H1 (cell line): ENCODE measurements at regions not wholly inside any gene's neighbourhood (a gene's known extent, or its start where the extent isn't known, plus 50 kb on each side); places are given as distances from the start of the nearest gene placed in this dataset.

Experiments
- CTCF ChIA-PET: fragments of 300-600 bp; sonication (Branson Sonifier 250); formaldehyde crosslinking; loops from one replicate; lab custom pipeline; 2021; ENCODE audit not compliant: partially characterized antibody; lab: Charles Lee
- POLR2A ChIA-PET: fragments of 300-600 bp; sonication (Branson Sonifier 250); formaldehyde crosslinking; loops from one replicate; lab custom pipeline; 2021; ENCODE audit warnings: inconsistent platforms; ENCODE audit not compliant: partially characterized antibody; lab: Charles Lee
- DNase-seq, 2 experiments: peaks; one replicate each; pipeline versions ENCODE4 v3.0.0 to v3.0.0-alpha.2; 2010 to 2022; ENCODE audit warnings: low spot score in 2 of 2, low read depth in 1 of 2, mixed read lengths in 1 of 2
- FAIRE-seq: peaks from 2 replicates; lab custom pipeline; 2011; peaks lifted over from hg19 to GRCh38; lab: Jason Lieb, UNC
- H2AFZ ChIP-seq: 2 replicates; pipeline ENCODE4 v1.8.1; 2012; ENCODE audit warnings: low read length, inconsistent platforms
- H2AK5ac ChIP-seq: 2 replicates; pipeline ENCODE4 v1.6.1; 2013; ENCODE audit warnings: low read depth, low read length
- H2BK120ac ChIP-seq: replicated peaks from 2 replicates; pipeline ENCODE3; 2013; ENCODE audit warnings: low read depth, low read length, inconsistent platforms
- H2BK12ac ChIP-seq: 2 replicates; pipeline ENCODE4 v1.6.1; 2013; ENCODE audit warnings: low read depth, low read length
- H2BK15ac ChIP-seq: 2 replicates; pipeline ENCODE4 v1.6.1; 2013; ENCODE audit warnings: low read length
- H2BK20ac ChIP-seq: 2 replicates; pipeline ENCODE4 v1.6.1; 2013; ENCODE audit warnings: low read length
- H2BK5ac ChIP-seq: 2 replicates; pipeline ENCODE4 v1.6.1; 2013; ENCODE audit warnings: low read depth, low read length
- H3K14ac ChIP-seq: 2 replicates; pipeline ENCODE4 v1.6.1; 2013; ENCODE audit warnings: inconsistent platforms; ENCODE audit not compliant: insufficient read length
- H3K18ac ChIP-seq: 2 replicates; pipeline ENCODE4 v1.6.1; 2013; ENCODE audit warnings: low read length; ENCODE audit errors: extremely low read depth
- H3K23ac ChIP-seq: 2 replicates; pipeline ENCODE4 v1.6.1; 2013; ENCODE audit warnings: inconsistent platforms; ENCODE audit not compliant: insufficient read length
- H3K23me2 ChIP-seq: 2 replicates; pipeline ENCODE4 v1.6.1; 2013; ENCODE audit warnings: low read depth, low read length
- H3K27ac ChIP-seq: 2 replicates; pipeline ENCODE4 v1.6.1; 2011; ENCODE audit warnings: low read depth, low read length, inconsistent platforms
- H3K27me3 ChIP-seq, 4 experiments: replicated peaks in 1 of 4; 1 replicate in 1 of 4; 2 replicates in 3 of 4; pipeline versions ENCODE4 v1.6.1 to v1.8.1; 2011 to 2013; ENCODE audit warnings: low read length in 3 of 4, mild to moderate bottlenecking in 3 of 4, inconsistent platforms in 2 of 4, mixed read lengths in 2 of 4, moderate library complexity in 1 of 4; ENCODE audit not compliant: control insufficient read depth in 3 of 4, insufficient read depth in 3 of 4; ENCODE audit errors: extremely low read depth in 1 of 4
- H3K36me3 ChIP-seq, 4 experiments: 2 replicates each; pipeline versions ENCODE4 v1.6.1 to v1.8.1; 2011 to 2013; ENCODE audit warnings: mild to moderate bottlenecking in 4 of 4, low read length in 3 of 4, moderate library complexity in 2 of 4, control low read depth in 1 of 4, inconsistent platforms in 1 of 4; ENCODE audit not compliant: insufficient read depth in 4 of 4, control insufficient read depth in 2 of 4
- H3K4ac ChIP-seq: replicated peaks from 2 replicates; pipeline ENCODE3; 2013; ENCODE audit warnings: low read length, low read depth, mixed read lengths, inconsistent platforms; ENCODE audit not compliant: insufficient read length
- H3K4me1 ChIP-seq, 4 experiments: replicated peaks in 1 of 4; 1 replicate in 1 of 4; 2 replicates in 3 of 4; pipeline versions ENCODE4 v1.6.1 to v1.8.1; 2011 to 2013; ENCODE audit warnings: low read length in 3 of 4, inconsistent platforms in 2 of 4, mixed read lengths in 1 of 4; ENCODE audit not compliant: insufficient read depth in 4 of 4, control insufficient read depth in 3 of 4
- H3K4me2 ChIP-seq, 2 experiments: 2 replicates each; pipeline versions ENCODE4 v1.6.1 to v1.8.1; 2011 to 2013; ENCODE audit warnings: low read depth in 2 of 2, low read length in 2 of 2, control low read depth in 1 of 2, inconsistent platforms in 1 of 2, mild to moderate bottlenecking in 1 of 2; ENCODE audit not compliant: insufficient read depth in 1 of 2
- H3K4me3 ChIP-seq, 4 experiments: fragments of 200-600, 300-600 bp in 1 of 4; sonication (generic), shearing (Covaris generic), sonication (Bioruptor Twin) in 1 of 4; 2 replicates each; pipeline versions ENCODE4 v1.5.1 to v1.8.1; 2011 to 2016; ENCODE audit warnings: low read length in 4 of 4, low read depth in 3 of 4, control low read depth in 2 of 4, inconsistent platforms in 2 of 4, mild to moderate bottlenecking in 2 of 4, mixed read lengths in 1 of 4, moderate library complexity in 1 of 4; ENCODE audit not compliant: insufficient read depth in 2 of 4; ENCODE audit errors: extremely low read depth in 1 of 4
- H3K56ac ChIP-seq: replicated peaks from 2 replicates; pipeline ENCODE3; 2013; ENCODE audit warnings: low read depth, mild to moderate bottlenecking, mixed read lengths, low read length, inconsistent platforms; ENCODE audit not compliant: insufficient read length
- H3K79me1 ChIP-seq: 2 replicates; pipeline ENCODE4 v1.6.1; 2013; ENCODE audit warnings: low read depth, low read length, control low read depth
- H3K79me2 ChIP-seq, 2 experiments: 2 replicates each; pipeline versions ENCODE4 v1.6.1 to v1.8.1; 2012 to 2013; ENCODE audit warnings: low read length in 2 of 2, mild to moderate bottlenecking in 2 of 2, inconsistent platforms in 1 of 2; ENCODE audit not compliant: insufficient read depth in 2 of 2, control insufficient read depth in 1 of 2
- H3K9ac ChIP-seq, 4 experiments: replicated peaks in 1 of 4; 1 replicate in 1 of 4; 2 replicates in 3 of 4; pipeline versions ENCODE4 v1.6.1 to v1.8.1; 2011 to 2013; ENCODE audit warnings: low read depth in 3 of 4, low read length in 3 of 4, control low read depth in 2 of 4, mild to moderate bottlenecking in 2 of 4, moderate library complexity in 2 of 4, inconsistent platforms in 1 of 4; ENCODE audit errors: extremely low read depth in 1 of 4
- H3K9me3 ChIP-seq, 2 experiments: 2 replicates each; pipeline versions ENCODE4 v1.6.1 to v1.8.1; 2012 to 2013; ENCODE audit warnings: mild to moderate bottlenecking in 2 of 2, moderate library complexity in 2 of 2, control low read depth in 1 of 2, inconsistent platforms in 1 of 2, low read depth in 1 of 2, low read length in 1 of 2, mixed read lengths in 1 of 2; ENCODE audit not compliant: insufficient read depth in 2 of 2
- H4K20me1 ChIP-seq, 2 experiments: replicated peaks in 1 of 2; 2 replicates each; pipeline versions ENCODE3 to v1.8.1; 2011 to 2013; ENCODE audit warnings: inconsistent platforms in 2 of 2, low read length in 2 of 2, mild to moderate bottlenecking in 1 of 2; ENCODE audit not compliant: insufficient read depth in 2 of 2, control insufficient read depth in 1 of 2
- H4K5ac ChIP-seq: 2 replicates; pipeline ENCODE4 v1.6.1; 2013; ENCODE audit warnings: low read length, low read depth, mixed read lengths, inconsistent platforms; ENCODE audit not compliant: insufficient read length
- H4K8ac ChIP-seq: 2 replicates; pipeline ENCODE4 v1.8.0; 2013; ENCODE audit warnings: mild to moderate bottlenecking, moderate library complexity, low read length, inconsistent platforms; ENCODE audit not compliant: insufficient read depth; ENCODE audit errors: extremely low read depth
- H4K91ac ChIP-seq: replicated peaks from 2 replicates; pipeline ENCODE3; 2013; ENCODE audit warnings: low read length, mixed read lengths, inconsistent platforms; ENCODE audit not compliant: insufficient read length
- BRCA1 ChIP-seq: IDR thresholded peaks from 2 replicates; pipeline ENCODE4 v1.6.1; 2012; ENCODE audit warnings: low read depth, low read length, improper control_type of control experiment
- CBX5 ChIP-seq: fragments of 300-800, 300-1000 bp; sonication (generic); IDR thresholded peaks from 2 replicates; pipeline ENCODE4 v1.7.1; 2016; ENCODE audit warnings: antibody characterized with exemption, low read length, low read depth
- CEBPB ChIP-seq: IDR thresholded peaks from 2 replicates; pipeline ENCODE4 v1.6.1; 2012; ENCODE audit warnings: low read depth, low read length
- CHD1 ChIP-seq: IDR thresholded peaks from 2 replicates; pipeline ENCODE4 v1.6.1; 2012; ENCODE audit warnings: low read depth, low read length, improper control_type of control experiment
- CHD2 ChIP-seq: IDR thresholded peaks from 2 replicates; pipeline ENCODE4 v1.6.1; 2012; ENCODE audit warnings: low read length, improper control_type of control experiment
- CTBP2 ChIP-seq: IDR thresholded peaks from 2 replicates; pipeline ENCODE4 v1.7.0; 2011; ENCODE audit warnings: borderline replicate concordance, mild to moderate bottlenecking, moderate library complexity, mixed read lengths, low read length; ENCODE audit not compliant: insufficient read depth, insufficient read length
- EGR1 ChIP-seq: IDR thresholded peaks from 2 replicates; pipeline ENCODE4 v1.6.1; 2011; ENCODE audit warnings: low read depth, low read length, borderline replicate concordance
- GABPA ChIP-seq: IDR thresholded peaks from 2 replicates; pipeline ENCODE4 v1.6.1; 2011; ENCODE audit warnings: mild to moderate bottlenecking, low read length, moderate library complexity, borderline replicate concordance; ENCODE audit not compliant: insufficient read depth
- JUND ChIP-seq: IDR thresholded peaks from 2 replicates; pipeline ENCODE4 v1.6.1; 2011; ENCODE audit warnings: mild to moderate bottlenecking, improper control_type of control experiment, low read length
- MAFK ChIP-seq: IDR thresholded peaks from 2 replicates; pipeline ENCODE4 v1.6.1; 2012; ENCODE audit warnings: low read depth, mild to moderate bottlenecking, improper control_type of control experiment, low read length
- NANOG ChIP-seq: IDR thresholded peaks from 2 replicates; pipeline ENCODE4 v1.6.1; 2011; ENCODE audit warnings: low read length, low read depth, mild to moderate bottlenecking, inconsistent platforms; ENCODE audit not compliant: insufficient read depth, poor library complexity, severe bottlenecking
- POU5F1 ChIP-seq: IDR thresholded peaks from 2 replicates; pipeline ENCODE4 v1.6.1; 2011; ENCODE audit warnings: low read depth, mild to moderate bottlenecking, low read length, moderate library complexity
- RFX5 ChIP-seq: IDR thresholded peaks from 2 replicates; pipeline ENCODE4 v1.6.1; 2011; ENCODE audit warnings: low read depth, low read length, improper control_type of control experiment, borderline replicate concordance
- RXRA ChIP-seq: IDR thresholded peaks from 2 replicates; pipeline ENCODE4 v1.6.1; 2011; ENCODE audit warnings: low read depth, mild to moderate bottlenecking, low read length, moderate library complexity; ENCODE audit not compliant: insufficient read depth
- SAP30 ChIP-seq: fragments of 300-600 bp; sonication (generic); IDR thresholded peaks from 2 replicates; pipeline ENCODE4 v1.7.1; 2012; ENCODE audit warnings: low read length, moderate library complexity, mild to moderate bottlenecking, inconsistent platforms; ENCODE audit not compliant: insufficient read depth, insufficient replicate concordance
- SRF ChIP-seq: IDR thresholded peaks from 2 replicates; pipeline ENCODE4 v1.6.1; 2011; ENCODE audit warnings: mild to moderate bottlenecking, low read depth, low read length, moderate library complexity
- WGBS, 2 experiments: shearing (Covaris generic) in 1 of 2; methylation state at CpG; one replicate each; pipeline versions ENCODE4 v1.1.6 to v1.1.7; 2013 to 2015; ENCODE audit warnings: low lambda C conversion rate in 2 of 2, mixed read lengths in 2 of 2, inconsistent platforms in 1 of 2, low coverage in 1 of 2, missing lambda C conversion rate in 1 of 2; ENCODE audit not compliant: insufficient replicate concordance in 2 of 2, insufficient coverage in 1 of 2, insufficient read length in 1 of 2; ENCODE audit errors: extremely low coverage in 1 of 2, missing lambda C conversion rate in 1 of 2; 5-methylcytosine and 5-hydroxymethylcytosine counted together

DNA sequence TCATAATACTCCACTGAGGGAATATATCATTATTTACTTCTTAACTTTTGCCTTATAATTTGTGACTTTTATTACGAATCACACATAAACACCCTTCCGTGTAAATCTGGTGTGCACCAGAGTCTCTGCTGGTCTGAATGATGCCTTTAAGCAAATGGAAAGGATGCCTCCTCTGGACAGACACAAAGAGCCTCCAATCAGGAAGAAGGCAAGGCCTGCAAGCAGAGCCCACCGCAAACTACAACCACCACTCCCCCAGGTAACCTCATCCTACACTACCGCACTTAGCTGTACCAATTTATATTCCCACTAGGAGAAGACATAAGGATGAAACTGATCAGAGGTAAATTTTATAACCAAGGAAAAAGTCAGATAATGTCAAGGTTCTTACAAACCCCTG is 137.6 kb downstream of the KLF12 start:
- no peak overlapping the region for H2AK5ac ChIP-seq
- H3K79me1 ChIP-seq, result no peaks in the 10 kb centered on the region
- H4K20me1 ChIP-seq, result no peaks in the 10 kb centered on the region
- WGBS, 2 experiments, result 92% methylated on average over 4 of the region's 4 CpGs; no CpG with 5 or more reads in 1 of the 2 experiments
- no peak overlapping the region for H4K91ac ChIP-seq
- no peak overlapping the region for H4K8ac ChIP-seq
- no peaks in the 10 kb centered on the region for H3K79me2 ChIP-seq
- no peak overlapping the region for H3K18ac ChIP-seq
- no peaks in the 10 kb centered on the region for H3K36me3 ChIP-seq
- no peak overlapping the region for H2BK5ac ChIP-seq
- H3K4ac ChIP-seq, result no peak overlapping the region
- H2BK12ac ChIP-seq, result no peak overlapping the region
- no peaks in the 10 kb centered on the region for H3K9me3 ChIP-seq
- H3K23ac ChIP-seq, result no peak overlapping the region
- no peak overlapping the region for H3K9ac ChIP-seq
- no peak overlapping the region for H3K27ac ChIP-seq
- DNase-seq (no peak), FAIRE-seq (no peak)
- TF ChIP-seq RXRA (no peak), BRCA1 (no peak), CBX5 (no peak), NANOG (no peak), RFX5 (no peak), SAP30 (no peak), MAFK (no peak), CHD1 (no peak), CHD2 (no peak), EGR1 (no peak), POU5F1 (no peak), CEBPB (no peak), GABPA (no peak), JUND (no peak), CTBP2 (no peak), SRF (no peak)
- H3K4me1 ChIP-seq, result peaks cover 0 to 6% (median under 1%) of the 10 kb centered on the region in 4 experiments; a peak in 2 of 7 replicates
- no peak overlapping the region for H2BK20ac ChIP-seq
- ChIA-PET POLR2A (no interaction called here), CTCF (no interaction called here)
- H2AFZ ChIP-seq, result no peak overlapping the region
- H3K27me3 ChIP-seq, result no peaks in the 10 kb centered on the region
- H3K4me2 ChIP-seq, result no peak overlapping the region
- no peak overlapping the region for H3K4me3 ChIP-seq
- no peak overlapping the region for H2BK120ac ChIP-seq
- no peak overlapping the region for H4K5ac ChIP-seq
- H3K23me2 ChIP-seq, result no peaks in the 10 kb centered on the region
- H3K56ac ChIP-seq, result no peak overlapping the region
- H3K14ac ChIP-seq, result no peak overlapping the region
- no peak overlapping the region for H2BK15ac ChIP-seq
